NK-92 treated with Interleukin-12 subunit alpha and Interleukin-12 subunit beta, amount 100 ng/mL, for 24 hours (cell line): ENCODE measurements at regions not wholly inside any gene's neighbourhood (a gene's known extent, or its start where the extent isn't known, plus 50 kb on each side); places are given as distances from the start of the nearest gene placed in this dataset.

Experiments used
- DNase-seq: peaks from one replicate; lab custom pipeline; 2025; lab: John Stamatoyannopoulos, UW

- no peak for DNase-seq
Measured at GRCh38 chr6:84462698-84463097, 235.3 kb upstream of the CEP162 start.

- DNase-seq: no peak
Measured at GRCh38 chr6:84461461-84461860, 234.0 kb upstream of the CEP162 start.

GRCh38 chr6:84460491-84460890, 233.0 kb upstream of the CEP162 start:
- DNase-seq: no peak

- no peak for DNase-seq
Measured at GRCh38 chr6:84459401-84459800, 232.0 kb upstream of the CEP162 start.

GRCh38 chr6:84458271-84458670, 230.8 kb upstream of the CEP162 start:
- DNase-seq: no peak

GRCh38 chr6:84457276-84457675, 229.8 kb upstream of the CEP162 start:
- no peak for DNase-seq

GRCh38 chr6:84456803-84457202, 229.4 kb upstream of the CEP162 start:
- no peak for DNase-seq

- DNase-seq: no peak
Measured at GRCh38 chr6:84455511-84456029, 228.1 kb upstream of the CEP162 start.

- no peak for DNase-seq
Measured at GRCh38 chr6:84453499-84453898, 226.1 kb upstream of the CEP162 start.

GRCh38 chr6:84450018-84450417, 222.6 kb upstream of the CEP162 start:
- no peak for DNase-seq

GRCh38 chr6:84449220-84449619, 221.8 kb upstream of the CEP162 start:
- no peak for DNase-seq

- no peak for DNase-seq
Measured at GRCh38 chr6:84448331-84448730, 220.9 kb upstream of the CEP162 start.

GRCh38 chr6:84447651-84448050, 220.2 kb upstream of the CEP162 start:
- no peak for DNase-seq

GRCh38 chr6:84445068-84445467, 217.6 kb upstream of the CEP162 start:
- no peak for DNase-seq

GRCh38 chr6:84442208-84442607, 214.8 kb upstream of the CEP162 start:
- DNase-seq: no peak

- DNase-seq: no peak
Measured at GRCh38 chr6:84441456-84441855, 214.0 kb upstream of the CEP162 start.

- DNase-seq: no peak
Measured at GRCh38 chr6:84434550-84434949, 207.1 kb upstream of the CEP162 start.

- DNase-seq: no peak
Measured at GRCh38 chr6:84432619-84433018, 205.2 kb upstream of the CEP162 start.

- DNase-seq: peak; percentile 10
Measured at GRCh38 chr6:84428300-84428907, 201.0 kb upstream of the CEP162 start.

GRCh38 chr6:84425971-84426705, 198.7 kb upstream of the CEP162 start:
- DNase-seq: no peak

- DNase-seq: no peak
Measured at GRCh38 chr6:84424956-84425355, 197.5 kb upstream of the CEP162 start.

- DNase-seq: no peak
Measured at GRCh38 chr6:84422380-84422968, 195.0 kb upstream of the CEP162 start.

- no peak for DNase-seq
Measured at GRCh38 chr6:84421031-84421430, 193.6 kb upstream of the CEP162 start.
